ENCODE measurements at regions not wholly inside any gene's neighbourhood (a gene's known extent, or its start where the extent isn't known, plus 50 kb on each side); places are given as distances from the start of the nearest gene placed in this dataset.
A peak's percentile ranks its signal among the peaks of the same experiment; 100 is the strongest.

DNA sequence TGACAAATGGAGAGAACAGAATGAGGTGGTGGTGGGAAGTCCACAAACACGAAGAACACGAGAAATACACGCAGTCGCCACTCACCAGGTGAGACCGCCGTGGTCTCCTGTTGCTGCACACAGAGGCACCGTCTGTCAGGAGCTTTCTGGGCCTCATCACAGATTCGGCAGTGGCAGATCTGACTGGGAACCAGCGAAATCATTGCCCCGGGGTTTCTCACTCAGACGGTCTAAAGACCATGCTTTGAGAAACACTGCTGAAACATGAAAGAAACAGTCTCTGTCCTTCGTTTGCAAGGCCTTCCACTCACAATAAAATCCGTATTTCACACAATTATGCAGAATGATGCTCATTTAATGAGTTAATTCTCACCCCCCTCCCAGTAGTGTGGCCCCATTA lies 130.9 kb upstream of the AFDN start:
- no peak for DNase-seq

DNA sequence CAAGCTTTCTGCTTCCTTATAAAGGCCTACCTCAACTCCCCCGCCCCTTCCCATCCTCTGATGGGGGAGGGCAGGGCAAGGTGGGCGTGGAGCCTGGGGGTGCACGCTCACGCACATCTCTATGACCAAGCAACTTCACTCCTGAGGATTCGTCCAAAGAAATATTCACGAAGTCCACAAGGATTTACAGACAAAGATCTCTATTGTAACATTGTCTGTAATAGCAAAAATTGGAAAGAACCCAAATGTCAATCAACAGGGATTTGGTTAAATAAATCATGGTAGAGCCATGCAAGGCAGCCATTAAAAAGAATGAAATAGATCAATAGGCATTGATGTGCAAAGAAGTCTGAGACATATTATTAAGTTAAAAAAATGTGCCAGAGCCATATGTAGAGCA lies 130.4 kb upstream of the AFDN start:
- Histone ChIP-seq H3K27me3 (no peaks in the 10 kb centered on the region), H3K9me3 (no peaks in the 10 kb centered on the region), H3K4me3 (no peak overlapping the region), H3K36me3 (no peaks in the 10 kb centered on the region)
- no peak for DNase-seq

More for the DNA sequence above, 130.9 kb upstream of the AFDN start:
- Histone ChIP-seq H3K36me3 (no peaks in the 10 kb centered on the region), H3K27me3 (no peaks in the 10 kb centered on the region), H3K9me3 (no peaks in the 10 kb centered on the region), H3K4me3 (no peak overlapping the region)

DNA sequence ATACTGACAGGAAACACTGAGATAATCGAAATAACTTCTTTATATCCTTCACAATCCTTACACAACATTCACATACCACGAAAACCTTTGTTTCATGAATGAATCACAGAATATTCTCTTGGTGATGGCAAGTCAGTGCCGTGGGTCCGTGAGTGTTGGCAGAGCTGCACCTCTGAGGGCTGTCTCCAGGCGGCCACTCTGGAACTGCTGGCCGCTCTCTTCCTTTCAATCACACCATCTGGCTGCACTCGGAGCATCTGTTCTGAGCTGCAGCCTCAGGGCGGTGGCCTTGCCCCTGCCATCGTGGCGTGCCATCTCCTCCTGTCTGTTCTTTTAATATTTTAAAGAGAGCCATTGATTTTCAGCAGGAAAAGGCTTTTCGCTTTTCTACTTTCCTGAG lies 129.4 kb upstream of the AFDN start:
- H3K9me3 ChIP-seq: no peaks in the 10 kb centered on the region
- no peak overlapping the region for H3K4me3 ChIP-seq
- H3K27me3 ChIP-seq: no peaks in the 10 kb centered on the region
- DNase-seq: no peak
- H3K36me3 ChIP-seq: no peaks in the 10 kb centered on the region

DNA sequence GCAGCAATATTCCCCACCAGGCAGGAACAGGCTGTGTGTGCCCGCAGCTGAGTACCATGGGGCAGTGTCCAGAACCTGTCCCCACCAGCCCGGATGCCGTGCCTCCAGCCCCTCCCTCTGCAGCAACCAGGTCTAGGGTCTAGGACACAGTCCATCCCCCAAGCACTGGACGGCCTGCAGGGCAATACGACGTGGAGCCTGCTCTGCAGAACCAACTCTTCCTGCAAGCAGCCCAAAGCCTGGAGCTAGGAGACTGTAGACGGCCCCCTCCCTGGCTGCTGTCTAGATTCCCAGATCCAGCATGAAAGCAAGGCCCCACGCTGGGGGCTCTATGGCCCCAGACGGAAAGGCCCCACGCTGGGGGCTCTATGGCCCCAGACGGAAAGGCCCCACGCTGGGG lies 128.2 kb upstream of the AFDN start:
- Histone ChIP-seq H3K4me3 (no peak overlapping the region), H3K9me3 (no peaks in the 10 kb centered on the region), H3K27me3 (no peaks in the 10 kb centered on the region), H3K36me3 (no peaks in the 10 kb centered on the region)
- DNase-seq: no peak

DNA sequence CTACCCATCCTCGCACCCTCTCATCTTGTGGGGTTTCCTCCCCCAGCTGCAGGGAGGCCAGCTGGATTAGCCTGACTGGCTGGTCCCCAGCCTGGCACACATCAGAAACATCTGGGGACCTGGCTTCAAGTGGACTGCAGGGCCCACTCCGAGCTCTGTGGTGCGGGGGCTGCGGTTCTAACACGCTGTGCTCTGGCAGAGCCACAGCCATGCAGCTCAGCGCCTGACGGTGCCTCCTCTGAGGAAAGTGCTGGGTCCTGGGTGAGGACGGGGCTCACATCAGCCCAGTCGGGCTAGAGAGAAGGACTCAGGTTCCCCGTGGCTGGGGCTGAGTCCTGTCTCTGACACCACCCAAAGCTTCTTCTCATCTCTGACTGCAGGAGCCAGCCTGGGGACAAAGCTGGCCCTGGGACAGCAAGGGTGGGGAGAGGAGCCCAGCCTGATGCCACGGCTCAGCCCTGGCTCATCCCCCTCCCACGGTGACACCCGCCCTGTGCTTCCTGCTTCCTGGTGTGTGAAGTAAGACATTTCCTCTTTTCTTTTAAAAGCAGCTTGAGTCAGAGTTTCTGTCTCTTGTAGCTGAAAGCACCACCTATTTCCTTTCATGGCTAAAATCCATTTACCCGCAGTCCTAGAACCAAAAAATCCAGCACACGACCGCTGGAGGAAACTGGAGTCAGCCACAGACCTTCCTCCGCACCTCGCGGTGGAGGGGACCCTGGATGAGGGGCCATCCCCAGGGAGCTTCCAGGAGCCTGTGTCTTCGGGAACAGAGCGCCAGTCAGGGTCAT lies 127.4 kb upstream of the AFDN start:
- no peak overlapping the region for H3K4me3 ChIP-seq
- peak; percentile 75 for DNase-seq

DNA sequence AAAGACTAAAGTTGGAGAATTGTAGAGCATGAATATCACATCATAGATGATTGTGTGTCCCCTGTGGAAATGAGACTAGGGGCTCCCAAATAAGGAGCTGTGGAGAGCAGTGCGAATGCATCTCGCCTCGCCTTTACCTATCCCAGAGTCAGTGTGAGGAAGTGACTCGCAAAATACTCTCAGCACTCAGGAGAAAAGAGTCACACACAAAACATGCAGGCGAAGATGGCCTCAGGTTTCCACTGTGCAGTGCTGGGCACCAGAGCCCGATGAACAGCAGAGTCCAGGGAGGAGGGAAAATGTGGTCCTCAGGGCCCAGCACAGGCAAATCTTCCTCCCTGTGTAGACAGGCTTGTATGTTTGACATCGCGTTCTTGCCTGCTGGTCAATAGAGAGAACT lies 126.5 kb upstream of the AFDN start:
- Histone ChIP-seq H3K36me3 (no peaks in the 10 kb centered on the region), H3K9me3 (no peaks in the 10 kb centered on the region), H3K27me3 (no peaks in the 10 kb centered on the region), H3K4me3 (no peak overlapping the region)
- no peak for DNase-seq

More for the DNA sequence above, 127.4 kb upstream of the AFDN start:
- no peaks in the 10 kb centered on the region for H3K9me3 ChIP-seq
- no peaks in the 10 kb centered on the region for H3K36me3 ChIP-seq
- no peaks in the 10 kb centered on the region for H3K27me3 ChIP-seq

DNA sequence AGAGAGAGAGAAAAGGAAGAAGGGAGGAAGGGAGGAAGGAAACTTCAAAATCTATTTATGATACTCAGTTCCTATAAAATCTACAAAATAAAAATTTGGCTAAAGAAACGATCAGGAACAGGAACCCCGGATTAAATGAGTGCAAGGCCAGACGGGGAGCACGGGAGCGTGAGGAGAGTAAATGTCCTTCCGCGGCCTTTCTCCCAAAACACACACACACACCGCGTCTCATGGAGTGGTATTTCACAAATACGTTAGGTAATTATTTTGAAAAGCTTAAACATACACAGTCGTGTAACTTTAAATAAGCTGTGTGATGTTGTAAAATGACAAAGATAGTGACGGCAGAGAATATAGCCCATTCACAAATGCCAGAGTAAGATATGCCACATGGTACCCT lies 125.7 kb upstream of the AFDN start:
- Histone ChIP-seq H3K4me3 (no peak overlapping the region), H3K9me3 (no peaks in the 10 kb centered on the region), H3K36me3 (no peaks in the 10 kb centered on the region), H3K27me3 (no peaks in the 10 kb centered on the region)
- no peak for DNase-seq

DNA sequence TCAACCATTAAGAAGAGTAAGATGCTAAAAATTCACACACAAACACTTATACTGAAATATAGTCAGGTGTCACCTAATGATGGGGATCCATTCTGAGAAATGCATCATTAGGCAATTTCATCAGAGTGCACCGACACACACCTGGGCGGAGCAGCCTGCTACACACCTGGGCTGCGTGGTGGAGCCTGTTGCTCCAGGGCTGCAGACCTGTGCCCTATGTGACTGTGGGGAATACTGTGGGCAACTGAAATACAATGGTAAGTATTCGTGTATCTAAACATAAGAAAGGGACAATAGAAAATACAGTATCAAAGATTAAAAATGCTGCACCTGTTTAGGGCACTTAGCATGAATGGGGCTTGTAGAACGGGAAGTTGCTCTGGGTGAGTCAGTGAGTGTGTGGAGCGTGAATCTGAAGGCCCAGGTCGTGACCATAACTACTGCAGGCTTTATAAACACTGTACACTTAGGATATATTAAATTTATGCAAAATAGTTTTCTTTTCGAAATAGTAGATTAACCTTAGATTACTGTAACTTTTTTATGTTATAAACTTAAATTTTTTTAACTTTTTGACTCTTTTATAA lies 124.4 kb upstream of the AFDN start:
- DNase-seq: no peak
- Histone ChIP-seq H3K27me3 (no peaks in the 10 kb centered on the region), H3K9me3 (no peaks in the 10 kb centered on the region), H3K4me3 (no peak overlapping the region), H3K36me3 (no peaks in the 10 kb centered on the region)

DNA sequence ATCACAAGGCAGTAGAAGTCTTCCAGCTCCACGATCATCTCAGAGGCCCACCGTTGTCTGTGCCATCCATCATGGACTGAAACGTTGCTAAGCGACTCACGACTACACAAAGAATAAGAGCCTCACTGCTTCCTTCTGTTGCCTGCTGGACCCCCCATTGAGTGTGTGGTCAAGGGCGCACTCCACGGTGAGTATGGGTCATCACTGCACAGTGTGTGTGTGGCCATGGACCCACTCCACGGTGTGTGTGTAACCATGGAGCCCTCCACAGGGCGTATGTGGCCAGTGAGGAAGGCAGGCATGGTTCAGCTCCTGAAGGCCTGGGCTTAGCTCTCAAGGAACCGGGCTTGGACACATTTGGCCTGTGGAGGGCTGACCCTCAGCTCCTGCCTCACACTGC lies 123.4 kb upstream of the AFDN start:
- no peaks in the 10 kb centered on the region for H3K36me3 ChIP-seq
- DNase-seq: no peak

DNA sequence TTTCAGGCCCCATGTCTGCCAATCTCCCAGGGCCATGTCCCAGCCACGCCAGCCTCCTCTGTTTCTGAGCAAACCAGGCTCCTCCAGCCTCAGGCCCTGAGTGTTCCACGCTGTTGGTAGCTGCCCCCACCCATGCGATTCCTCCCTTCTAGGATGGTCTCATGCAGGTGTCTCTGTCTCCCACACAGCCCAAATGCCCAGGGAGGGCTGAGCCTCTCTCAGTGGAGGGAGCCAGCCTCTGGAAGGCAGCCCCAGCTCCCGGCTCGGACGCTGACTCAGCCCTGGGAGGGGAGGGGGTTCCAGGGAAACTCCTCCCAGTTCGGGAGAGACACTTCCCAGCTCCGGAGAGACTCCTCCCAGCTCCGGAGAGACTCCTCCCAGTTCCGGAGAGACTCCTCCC lies 122.9 kb upstream of the AFDN start:
- Histone ChIP-seq H3K36me3 (no peaks in the 10 kb centered on the region), H3K4me3 (no peak overlapping the region), H3K9me3 (no peaks in the 10 kb centered on the region), H3K27me3 (no peaks in the 10 kb centered on the region)
- DNase-seq: peak; percentile 43

More for the DNA sequence above, 123.4 kb upstream of the AFDN start:
- Histone ChIP-seq H3K27me3 (no peaks in the 10 kb centered on the region), H3K9me3 (no peaks in the 10 kb centered on the region), H3K4me3 (no peak overlapping the region)

DNA sequence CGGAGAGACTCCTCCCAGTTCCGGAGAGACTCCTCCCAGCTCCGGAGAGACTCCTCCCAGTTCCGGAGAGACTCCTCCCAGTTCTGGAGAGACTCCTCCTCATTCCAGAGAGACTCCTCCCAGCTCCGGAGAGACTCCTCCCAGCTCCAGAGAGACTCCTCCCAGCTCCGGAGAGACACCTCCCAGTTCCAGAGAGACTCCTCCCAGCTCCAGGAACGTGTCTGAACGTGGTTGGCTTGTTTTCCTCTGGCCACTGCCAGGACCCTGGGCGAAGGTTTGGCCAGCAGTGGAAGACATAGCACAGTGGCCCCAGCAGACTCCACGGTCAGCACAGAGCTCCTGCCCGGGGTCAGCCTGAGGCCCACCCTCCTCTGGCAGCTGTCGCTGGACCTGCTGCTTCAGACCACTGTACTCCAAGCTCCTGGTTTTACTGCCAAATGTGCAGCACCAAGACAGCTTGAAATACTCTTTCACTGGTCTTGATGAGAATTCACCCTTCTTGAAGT lies 122.3 kb upstream of the AFDN start:
- Histone ChIP-seq H3K9me3 (no peaks in the 10 kb centered on the region), H3K4me3 (no peak overlapping the region), H3K36me3 (no peaks in the 10 kb centered on the region), H3K27me3 (no peaks in the 10 kb centered on the region)
- no peak for DNase-seq

DNA sequence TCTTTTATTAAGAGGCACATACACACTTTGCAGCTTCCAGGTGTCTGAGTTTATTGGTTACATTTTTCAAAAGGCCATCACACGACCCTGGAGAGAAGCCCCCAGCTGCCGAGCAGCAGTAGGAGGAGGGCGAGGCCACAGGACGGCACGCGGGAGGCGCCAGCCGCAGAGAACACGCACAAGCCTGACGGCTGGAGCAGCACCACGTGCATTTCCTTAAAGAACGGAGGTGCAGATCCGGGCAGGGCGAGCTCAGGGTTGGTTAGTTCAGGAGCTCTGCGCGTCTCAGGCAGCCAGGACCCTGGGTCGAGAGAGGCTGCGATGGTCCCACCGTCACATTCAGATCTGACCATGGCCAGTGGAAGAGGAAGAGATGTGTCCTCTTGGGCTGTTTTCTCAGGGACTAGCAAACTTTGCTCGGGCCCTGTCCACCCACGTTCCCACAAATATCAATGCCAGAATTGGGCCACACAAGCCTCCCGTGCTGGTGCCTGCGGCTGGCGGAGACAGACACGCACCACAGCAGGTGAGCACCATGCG lies 121.4 kb upstream of the AFDN start:
- Histone ChIP-seq H3K9me3 (no peaks in the 10 kb centered on the region), H3K27me3 (no peaks in the 10 kb centered on the region), H3K4me3 (no peak overlapping the region), H3K36me3 (no peaks in the 10 kb centered on the region)
- no peak for DNase-seq

DNA sequence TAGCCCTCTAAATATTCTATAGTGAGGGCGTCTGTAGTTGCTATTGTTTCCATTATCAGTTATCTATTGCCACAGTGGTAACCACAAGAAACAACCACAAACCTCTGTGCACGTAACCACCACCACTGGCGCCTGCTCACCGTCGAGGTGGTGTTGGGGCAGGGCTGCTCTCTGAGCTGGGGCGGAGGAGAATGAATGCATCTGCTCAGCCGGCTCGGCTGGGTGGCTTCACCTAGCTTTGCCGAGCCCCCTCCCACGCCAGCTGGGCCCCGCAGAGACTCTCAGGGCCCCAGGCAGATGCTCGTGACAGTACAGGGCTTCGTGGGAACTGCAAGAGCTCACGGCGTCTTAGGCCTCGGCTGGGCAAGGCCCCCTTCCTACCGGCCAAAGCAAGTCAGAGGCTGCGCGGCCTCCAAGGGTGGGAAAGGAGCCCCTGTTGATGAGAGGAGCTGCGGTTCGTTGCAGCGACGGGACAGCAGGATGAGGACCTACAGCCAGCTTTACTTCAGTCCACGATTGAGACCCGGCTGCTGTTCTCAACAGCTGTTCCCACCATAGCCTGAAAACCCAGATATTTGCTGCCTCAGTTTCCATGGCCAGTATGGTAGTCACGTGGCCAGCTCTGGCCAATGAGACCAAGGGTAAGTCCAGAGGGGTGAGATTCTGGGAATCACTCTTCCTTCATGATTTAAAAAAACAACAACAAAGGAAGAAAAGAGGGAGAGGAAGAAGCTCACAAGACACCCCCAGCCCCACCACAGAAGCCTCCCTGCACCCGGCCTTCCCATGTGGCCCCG lies 120.2 kb upstream of the AFDN start:
- Histone ChIP-seq H3K9me3 (no peaks in the 10 kb centered on the region), H3K36me3 (no peaks in the 10 kb centered on the region), H3K27me3 (no peaks in the 10 kb centered on the region), H3K4me3 (no peak overlapping the region)
- DNase-seq: no peak

DNA sequence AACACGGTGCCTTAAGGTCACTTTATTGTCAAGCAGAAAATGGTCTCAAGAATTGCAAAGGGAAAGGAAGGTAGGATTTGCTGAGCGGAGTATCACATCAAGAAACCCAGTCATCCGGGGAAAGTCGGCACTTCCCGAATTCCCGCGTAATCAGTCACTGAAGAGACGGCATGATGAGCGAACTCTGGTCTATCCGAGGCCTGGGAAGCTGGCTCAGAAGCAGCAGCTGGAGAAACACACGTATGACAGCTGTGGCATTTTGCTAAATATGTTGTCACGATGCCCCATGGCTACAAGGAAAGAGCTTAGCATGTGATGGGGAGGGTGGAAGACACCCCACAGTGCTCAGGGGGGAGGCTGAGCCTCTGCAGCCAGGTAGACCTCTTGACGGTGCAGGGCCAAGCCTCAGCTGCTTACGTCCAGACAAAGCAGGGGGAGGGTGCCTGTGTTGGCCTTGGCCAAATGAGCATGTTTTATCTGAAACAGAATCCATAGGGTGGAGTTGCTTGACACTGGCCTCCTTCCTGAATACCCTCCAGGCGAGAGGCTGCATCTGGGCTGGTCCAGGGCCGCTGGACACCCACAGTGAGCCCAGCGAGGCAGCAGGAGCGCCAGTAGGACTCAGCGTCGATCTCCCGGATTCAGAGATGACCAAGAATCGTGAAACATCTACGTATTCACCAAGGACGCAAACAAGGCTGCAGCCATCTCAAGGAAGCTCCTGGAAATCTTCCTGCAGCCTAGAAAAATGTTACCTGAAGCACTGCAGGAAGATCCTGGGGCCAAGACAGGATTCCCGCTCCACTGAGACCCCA lies 118.8 kb upstream of the AFDN start:
- Histone ChIP-seq H3K36me3 (no peaks in the 10 kb centered on the region), H3K27me3 (no peaks in the 10 kb centered on the region), H3K4me3 (no peak overlapping the region), H3K9me3 (no peaks in the 10 kb centered on the region)
- no peak for DNase-seq

DNA sequence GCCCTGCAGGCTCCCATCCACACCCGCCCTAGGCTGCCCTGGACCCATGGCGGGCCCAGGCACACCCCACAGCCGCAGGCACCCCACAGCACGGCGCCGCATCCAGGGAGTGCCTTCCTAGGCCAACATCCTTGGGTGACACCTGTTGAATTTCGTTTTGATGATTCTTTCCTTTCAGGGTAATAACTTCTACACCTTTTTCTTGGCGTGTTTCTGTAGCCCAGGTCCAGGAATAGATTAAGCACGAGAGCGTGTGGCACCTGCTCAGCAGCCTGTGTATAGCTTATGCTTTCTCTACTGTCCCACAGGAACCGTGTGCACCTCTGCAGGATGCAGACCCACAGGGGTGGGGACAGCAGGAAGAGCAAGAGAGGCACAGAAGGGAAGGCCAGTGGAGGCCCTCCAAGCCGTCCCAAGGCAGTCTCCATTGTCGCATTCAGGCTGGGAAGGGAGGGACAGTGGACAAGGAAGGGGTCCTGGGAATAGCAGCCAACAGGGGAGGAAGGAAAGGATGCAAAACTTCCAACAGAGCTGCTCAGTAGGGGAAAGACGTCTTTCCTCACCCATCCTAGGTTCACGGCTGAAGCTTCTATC lies 118.1 kb upstream of the AFDN start:
- Histone ChIP-seq H3K4me3 (no peak overlapping the region), H3K36me3 (no peaks in the 10 kb centered on the region), H3K9me3 (no peaks in the 10 kb centered on the region), H3K27me3 (no peaks in the 10 kb centered on the region)
- DNase-seq: no peak

DNA sequence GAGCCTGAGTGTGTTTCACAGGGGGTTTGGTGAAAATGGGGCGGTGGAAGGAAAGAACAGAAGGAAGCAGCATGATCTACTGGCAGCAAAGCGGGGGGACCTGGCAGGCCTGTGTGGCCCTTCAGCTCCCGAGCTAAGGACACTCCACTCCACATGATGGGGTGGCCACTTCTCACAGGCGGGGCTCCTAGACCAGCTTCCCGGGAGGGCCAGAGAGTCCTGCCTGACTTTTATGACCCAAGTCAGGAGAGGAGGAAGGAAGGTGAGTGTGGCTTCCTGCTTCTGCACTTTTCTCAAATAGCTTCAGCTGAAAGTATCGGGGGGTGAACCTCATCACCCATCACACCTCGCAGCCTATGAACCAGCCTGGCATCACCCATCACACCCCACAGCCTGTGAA lies 117.5 kb upstream of the AFDN start:
- no peak for DNase-seq
- Histone ChIP-seq H3K36me3 (no peaks in the 10 kb centered on the region), H3K9me3 (no peaks in the 10 kb centered on the region), H3K4me3 (no peak overlapping the region), H3K27me3 (no peaks in the 10 kb centered on the region)
